IMR-90 (cell line): ENCODE measurements at regions not wholly inside any gene's neighbourhood (a gene's known extent, or its start where the extent isn't known, plus 50 kb on each side); places are given as distances from the start of the nearest gene placed in this dataset.

Experiments
- ATAC-seq: fragments of 200-7000 bp; cut with Tn5 transposase; 2 replicates; pipeline ENCODE4 v1.9.1; 2020; ENCODE audit warnings: low read depth, mild to moderate bottlenecking, moderate library complexity
- BruUV-seq: library from RNA; stranded (reverse); fragments of 400-500 nt; replicated peaks from 2 replicates; lab custom pipeline; 2021; lab: Mats Ljungman, UMichigan
- CTCF ChIA-PET: fragments of 300-600 bp; formaldehyde crosslinking; extraction: SDS; loops from one replicate; lab custom pipeline; 2021; ENCODE audit warnings: antibody characterized with exemption; lab: Yijun Ruan, JAX
- POLR2A ChIA-PET: fragments of 300-600 bp; sonication (Branson Sonifier 250); formaldehyde crosslinking; loops from one replicate; lab custom pipeline; 2022; ENCODE audit warnings: antibody characterized with exemption; ENCODE audit not compliant: unreplicated experiment; lab: Charles Lee
- DNase-seq: peaks from one replicate; pipeline ENCODE4 v3.0.0; 2013
- H2AFZ ChIP-seq: replicated peaks from 2 replicates; pipeline ENCODE3; 2013; ENCODE audit warnings: low read length, mild to moderate bottlenecking; ENCODE audit not compliant: poor library complexity
- H2AK5ac ChIP-seq: 2 replicates; pipeline ENCODE4 v1.6.1; 2013; ENCODE audit warnings: low read depth, low read length, inconsistent platforms
- H2AK9ac ChIP-seq: replicated peaks from 2 replicates; pipeline ENCODE3; 2013; ENCODE audit warnings: mild to moderate bottlenecking, low read depth, low read length, moderate library complexity; ENCODE audit not compliant: poor library complexity
- H2BK120ac ChIP-seq: 2 replicates; pipeline ENCODE4 v1.6.1; 2013; ENCODE audit warnings: low read depth, low read length, inconsistent platforms
- H2BK15ac ChIP-seq: 3 replicates; pipeline ENCODE4 v1.6.1; 2013; ENCODE audit warnings: low read depth, low read length, inconsistent platforms
- H2BK20ac ChIP-seq: 2 replicates; pipeline ENCODE4 v1.6.1; 2013; ENCODE audit warnings: low read depth, mild to moderate bottlenecking, inconsistent platforms, low read length, moderate library complexity
- H2BK5ac ChIP-seq: 2 replicates; pipeline ENCODE4 v1.6.1; 2013; ENCODE audit warnings: mild to moderate bottlenecking, low read depth, low read length, inconsistent platforms; ENCODE audit not compliant: poor library complexity, severe bottlenecking
- H3K14ac ChIP-seq: replicated peaks from 2 replicates; pipeline ENCODE4 v1.6.1; 2013; ENCODE audit warnings: low read depth, low read length, inconsistent platforms
- H3K18ac ChIP-seq: 2 replicates; pipeline ENCODE4 v1.6.1; 2013; ENCODE audit warnings: low read depth, low read length, control low read depth
- H3K23ac ChIP-seq: 2 replicates; pipeline ENCODE4 v1.6.1; 2013; ENCODE audit warnings: low read depth, low read length, inconsistent platforms
- H3K27ac ChIP-seq: 2 replicates; pipeline ENCODE4 v1.5.1; 2013; ENCODE audit warnings: mild to moderate bottlenecking, control low read depth, low read length; ENCODE audit not compliant: insufficient read depth
- H3K27me3 ChIP-seq: 2 replicates; pipeline ENCODE4 v1.6.1; 2013; ENCODE audit warnings: low read length; ENCODE audit not compliant: control insufficient read depth, insufficient read depth
- H3K36me3 ChIP-seq: 2 replicates; pipeline ENCODE4 v1.6.1; 2013; ENCODE audit warnings: low read length, mixed read lengths; ENCODE audit not compliant: control insufficient read depth, insufficient read depth
- H3K4ac ChIP-seq: 2 replicates; pipeline ENCODE4 v1.6.1; 2013; ENCODE audit warnings: low read depth, low read length, inconsistent platforms
- H3K4me1 ChIP-seq: 2 replicates; pipeline ENCODE4 v1.6.1; 2013; ENCODE audit warnings: low read length, mixed read lengths; ENCODE audit not compliant: control insufficient read depth, insufficient read depth
- H3K4me2 ChIP-seq: 2 replicates; pipeline ENCODE4 v1.6.1; 2013; ENCODE audit warnings: low read depth, mild to moderate bottlenecking, control low read depth, low read length, moderate library complexity
- H3K4me3 ChIP-seq: 2 replicates; pipeline ENCODE4 v1.5.1; 2013; ENCODE audit warnings: low read depth, mild to moderate bottlenecking, control low read depth, low read length, moderate library complexity; ENCODE audit not compliant: insufficient read depth
- H3K56ac ChIP-seq: 2 replicates; pipeline ENCODE4 v1.6.1; 2013; ENCODE audit warnings: low read length, inconsistent platforms; ENCODE audit not compliant: insufficient read depth; ENCODE audit errors: extremely low read depth
- H3K79me1 ChIP-seq, 2 experiments: 2 replicates each; pipeline ENCODE4 v1.6.1; 2013; ENCODE audit warnings: low read length in 2 of 2, inconsistent platforms in 1 of 2, low read depth in 1 of 2
- H3K9ac ChIP-seq: 2 replicates; pipeline ENCODE4 v1.6.1; 2013; ENCODE audit warnings: low read depth, low read length, control low read depth
- H3K9me1 ChIP-seq: 2 replicates; pipeline ENCODE4 v1.6.1; 2013; ENCODE audit warnings: low read length, inconsistent platforms; ENCODE audit not compliant: insufficient read depth
- H3K9me3 ChIP-seq: 2 replicates; pipeline ENCODE4 v1.6.1; 2013; ENCODE audit warnings: low read length; ENCODE audit not compliant: control insufficient read depth, insufficient read depth
- H4K20me1 ChIP-seq: 2 replicates; pipeline ENCODE4 v1.6.1; 2013; ENCODE audit warnings: low read length, inconsistent platforms; ENCODE audit not compliant: insufficient read depth
- H4K5ac ChIP-seq: 2 replicates; pipeline ENCODE4 v1.6.1; 2013; ENCODE audit warnings: mild to moderate bottlenecking, low read depth, low read length, control low read depth
- H4K8ac ChIP-seq, 2 experiments: 2 replicates each; pipeline ENCODE4 v1.6.1; 2013; ENCODE audit warnings: low read depth in 2 of 2, low read length in 2 of 2, control low read depth in 1 of 2, inconsistent platforms in 1 of 2
- H4K91ac ChIP-seq: 2 replicates; pipeline ENCODE4 v1.6.1; 2013; ENCODE audit warnings: low read depth, low read length, inconsistent platforms; ENCODE audit not compliant: insufficient read depth
- BHLHE40 ChIP-seq: fragments of 150-350 bp; IDR thresholded peaks from 2 replicates; pipeline ENCODE4 v1.6.1; 2016; ENCODE audit warnings: mild to moderate bottlenecking, low read depth, low read length
- CEBPB ChIP-seq: IDR thresholded peaks from 2 replicates; pipeline ENCODE4 v1.6.1; 2012; ENCODE audit warnings: low read depth, low read length, improper control_type of control experiment
- CHD1 ChIP-seq: IDR thresholded peaks from 2 replicates; pipeline ENCODE4 v1.6.1; 2012; ENCODE audit warnings: low read depth, low read length, improper control_type of control experiment
- FOS ChIP-seq: fragments of 150-350 bp; IDR thresholded peaks from 2 replicates; pipeline ENCODE4 v1.6.1; 2016; ENCODE audit warnings: low read depth, low read length
- MAFK ChIP-seq: IDR thresholded peaks from 2 replicates; pipeline ENCODE4 v1.6.1; 2012; ENCODE audit warnings: low read depth, low read length, improper control_type of control experiment
- MAZ ChIP-seq: IDR thresholded peaks from 2 replicates; pipeline ENCODE4 v1.6.1; 2012; ENCODE audit warnings: low read depth, mild to moderate bottlenecking, low read length, improper control_type of control experiment, moderate library complexity, borderline replicate concordance
- WGBS, 2 experiments: methylation state at CpG; one replicate each; pipeline versions ENCODE4 v1.1.5 to v1.1.7; 2013; ENCODE audit warnings: missing lambda C conversion rate in 2 of 2; ENCODE audit not compliant: insufficient read length in 1 of 2; ENCODE audit errors: extremely low coverage in 2 of 2; 5-methylcytosine and 5-hydroxymethylcytosine counted together
- dilution Hi-C: fragments of 300-500 bp; cut with HindIII; formaldehyde crosslinking; loops from one replicate; pipeline ENCODE4 v1.14.3; 2018; ENCODE audit warnings: low sequenced_read_pairs; ENCODE audit not compliant: unreplicated experiment
- in situ Hi-C: fragments of 300-500 bp; cut with MboI; formaldehyde crosslinking; loops from 3 replicates; pipeline ENCODE4 v1.14.3; 2019; ENCODE audit warnings: low sequenced_read_pairs, inconsistent platforms, mixed read lengths
- intact Hi-C: fragments of 100-400 bp; cut with micrococcal nuclease; formaldehyde crosslinking; loops from 2 replicates; pipeline ENCODE4 v1.10.0; 2022

- Histone ChIP-seq H3K4me3 (no peak overlapping the region), H3K27me3 (no peaks in the 10 kb centered on the region), H3K9ac (no peak overlapping the region), H2BK120ac (no peak overlapping the region), H3K79me1 (no peaks in the 10 kb centered on the region), H4K5ac (no peak overlapping the region), H3K4me1 (no peaks in the 10 kb centered on the region), H2AK9ac (no peak overlapping the region), H2BK15ac (no peak overlapping the region), H3K9me1 (no peaks in the 10 kb centered on the region), H2AK5ac (no peak overlapping the region), H4K91ac (no peak overlapping the region), H3K56ac (no peak overlapping the region), H3K36me3 (no peaks in the 10 kb centered on the region), H3K27ac (no peak overlapping the region), H3K14ac (no peak overlapping the region), H2BK20ac (no peak overlapping the region), H3K4me2 (no peak overlapping the region), H3K9me3 (no peaks in the 10 kb centered on the region), H3K4ac (no peak overlapping the region), H4K20me1 (no peaks in the 10 kb centered on the region), H2AFZ (no peak overlapping the region), H2BK5ac (no peak overlapping the region), H3K18ac (no peak overlapping the region), H4K8ac (no peak overlapping the region), H3K23ac (no peak overlapping the region)
- TF ChIP-seq CEBPB (no peak), CHD1 (no peak), FOS (no peak), BHLHE40 (no peak), MAZ (no peak), MAFK (no peak)
- WGBS, 2 experiments = no CpG with 5 or more reads among the region's 3 CpGs
- dilution Hi-C loops = no loop called here
- ATAC-seq (no peak), DNase-seq (no peak)
- intact Hi-C loops = no loop called here
- ChIA-PET POLR2A (no interaction called here), CTCF (no interaction called here)
- in situ Hi-C loops = no loop called here
- BruUV-seq = no TSS peak
These were observed 244.6 kb downstream of the SUCLG1 start for GRCh38 chr2:84214455-84214854.
